ENCODE measurements at regions not wholly inside any gene's neighbourhood (a gene's known extent, or its start where the extent isn't known, plus 50 kb on each side); places are given as distances from the start of the nearest gene placed in this dataset.

GRCh38 chr1:43067977-43068751 lies 103.9 kb downstream of the EBNA1BP2 start:
- Histone ChIP-seq H3K4me1 (ENCODE audit: insufficient read depth) (peaks cover 5% of the 10 kb centered on the region), H3K36me3 (no peaks in the 10 kb centered on the region), H3K4me3 (peak overlapping the region; percentile 35), H3K27ac (no peak overlapping the region), H3K27me3 (no peaks in the 10 kb centered on the region), H3K9me3 (no peaks in the 10 kb centered on the region)
- intact Hi-C loops (cut with DNase I), result loop anchor here in 2 of 4 donors (10.0 kb wide), 2 partner anchors 283 to 293 kb away; partner anchors contain the start of gene TMEM269 (in 1 of the 2)
- DNase-seq, result peak; percentile 27 to 62 (median 39)
- TF ChIP-seq POLR2A (IDR thresholded peaks at IDR 0.05) (no peak), CTCF (IDR thresholded peaks at IDR 0.05) (no peak), EP300 (IDR thresholded peaks at IDR 0.05) (no peak)
- WGBS, 3 donors, result 2 to 8% (median 6%) methylated on average over 31 to 60 of the region's 60 CpGs

DNA sequence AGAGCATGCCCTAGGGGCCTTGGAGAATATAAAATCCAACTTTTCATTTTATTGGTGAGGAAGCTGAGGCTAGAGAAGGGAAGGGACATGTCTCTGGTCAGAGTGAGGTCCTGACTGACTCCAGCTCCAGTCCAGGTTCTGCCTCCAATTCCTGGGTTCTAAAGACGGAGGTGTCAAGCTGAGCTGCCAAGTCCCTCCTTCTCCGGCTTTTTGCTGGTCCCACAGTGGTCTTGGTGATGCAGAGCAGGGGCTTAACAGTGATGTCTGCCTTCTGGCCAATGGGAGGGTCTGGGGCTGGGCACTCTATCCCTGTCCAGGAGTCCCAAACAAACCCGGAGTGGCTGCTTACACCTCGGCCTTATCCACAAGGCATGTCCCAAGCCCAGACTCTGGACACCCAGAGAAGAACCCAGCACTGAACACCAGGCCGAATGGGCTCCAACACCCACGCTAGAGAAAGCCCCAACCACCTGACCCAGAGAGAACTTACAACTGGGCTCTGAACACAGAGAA lies 104.8 kb downstream of the EBNA1BP2 start:
- intact Hi-C loops (cut with DNase I), result loop anchor here in 2 of 4 donors (10.0 kb wide), 2 partner anchors 282 to 292 kb away; partner anchors contain the start of gene TMEM269 (in 1 of the 2)
- WGBS, 3 donors, result 89 to 96% (median 95%) methylated on average over 6 of the region's 6 CpGs

DNA sequence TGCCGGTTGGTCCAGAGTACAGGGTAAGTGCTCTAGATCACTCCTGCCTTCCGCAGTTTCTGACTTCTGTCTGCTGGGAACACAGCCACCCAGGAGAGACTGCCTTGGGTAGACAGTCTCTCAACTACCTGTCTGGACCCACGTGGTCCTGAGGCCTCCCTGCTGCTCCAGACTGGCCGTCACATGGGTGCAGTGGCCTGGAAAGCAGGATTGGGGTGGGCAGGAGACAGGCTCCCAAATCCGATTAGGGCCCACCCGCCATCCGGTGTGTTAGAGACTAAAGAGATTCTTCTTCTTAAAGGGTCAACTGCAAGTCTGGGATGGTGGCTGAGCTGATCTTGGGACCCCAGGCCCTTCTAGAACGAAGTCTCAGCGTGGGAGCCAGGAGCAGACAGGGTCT lies 105.5 kb downstream of the EBNA1BP2 start:
- intact Hi-C loops (cut with DNase I), result loop anchor here in 2 of 4 donors (10.0 kb wide), 2 partner anchors 282 to 292 kb away; partner anchors contain the start of gene TMEM269 (in 1 of the 2)
- no peak overlapping the region for H3K27ac ChIP-seq

More for the DNA sequence above, 104.8 kb downstream of the EBNA1BP2 start:
- H3K27me3 ChIP-seq, result no peaks in the 10 kb centered on the region
- DNase-seq, result no peak
- no peaks in the 10 kb centered on the region for H3K9me3 ChIP-seq
- H3K4me3 ChIP-seq, result no peak overlapping the region
- peaks cover 5% of the 10 kb centered on the region for H3K4me1 ChIP-seq (ENCODE audit: insufficient read depth)
- TF ChIP-seq EP300 (IDR thresholded peaks at IDR 0.05), result no peak
- no peak for TF ChIP-seq POLR2A (IDR thresholded peaks at IDR 0.05)
- no peak for TF ChIP-seq CTCF (IDR thresholded peaks at IDR 0.05)
- no peak overlapping the region for H3K27ac ChIP-seq
- H3K36me3 ChIP-seq, result no peaks in the 10 kb centered on the region

More for the DNA sequence above, 105.5 kb downstream of the EBNA1BP2 start:
- no peak for TF ChIP-seq CTCF (IDR thresholded peaks at IDR 0.05)
- TF ChIP-seq EP300 (IDR thresholded peaks at IDR 0.05), result no peak
- no peak for TF ChIP-seq POLR2A (IDR thresholded peaks at IDR 0.05)
- WGBS, 3 donors, result 94 to 96% (median 95%) methylated on average over 9 of the region's 9 CpGs
- H3K9me3 ChIP-seq, result no peaks in the 10 kb centered on the region
- no peak for DNase-seq
- no peaks in the 10 kb centered on the region for H3K36me3 ChIP-seq
- peaks cover 5% of the 10 kb centered on the region for H3K4me1 ChIP-seq (ENCODE audit: insufficient read depth)
- no peaks in the 10 kb centered on the region for H3K27me3 ChIP-seq
- no peak overlapping the region for H3K4me3 ChIP-seq
